Osteocyte (in vitro differentiated cells): ENCODE measurements at regions not wholly inside any gene's neighbourhood (a gene's known extent, or its start where the extent isn't known, plus 50 kb on each side); places are given as distances from the start of the nearest gene placed in this dataset.

Experiments
- DNase-seq: peaks from one replicate; pipeline ENCODE4 v3.0.0; 2021; ENCODE audit warnings: mixed read lengths; ENCODE audit not compliant: unreplicated experiment; ENCODE audit errors: extremely low spot score
- H3K27ac Mint-ChIP-seq: one replicate; pipeline ENCODE4 v1.8.0; 2021; ENCODE audit warnings: mild to moderate bottlenecking, mixed read lengths; ENCODE audit not compliant: unreplicated experiment
- H3K27me3 Mint-ChIP-seq: one replicate; pipeline ENCODE4 v1.8.0; 2021; ENCODE audit warnings: mixed read lengths; ENCODE audit not compliant: unreplicated experiment
- H3K36me3 Mint-ChIP-seq: one replicate; pipeline ENCODE4 v1.8.0; 2021; ENCODE audit warnings: mixed read lengths; ENCODE audit not compliant: unreplicated experiment
- H3K4me1 Mint-ChIP-seq: one replicate; pipeline ENCODE4 v1.8.0; 2021; ENCODE audit warnings: mixed read lengths; ENCODE audit not compliant: unreplicated experiment
- H3K4me3 Mint-ChIP-seq: one replicate; pipeline ENCODE4 v1.8.0; 2021; ENCODE audit warnings: mild to moderate bottlenecking, moderate library complexity, mixed read lengths; ENCODE audit not compliant: unreplicated experiment
- H3K9me3 Mint-ChIP-seq: one replicate; pipeline ENCODE4 v1.8.0; 2021; ENCODE audit warnings: mixed read lengths; ENCODE audit not compliant: unreplicated experiment
- CTCF ChIP-seq: fragments of 200-600 bp; sonication (generic); IDR thresholded peaks from 2 replicates; pipeline ENCODE4 v1.5.0; 2021; ENCODE audit warnings: antibody characterized with exemption, mild to moderate bottlenecking, moderate library complexity

GRCh38 chr3:40845447-40845846, 320.7 kb downstream of the ZNF621 start:
- H3K36me3 Mint-ChIP-seq = no peaks in the 10 kb centered on the region
- H3K4me3 Mint-ChIP-seq = no peak overlapping the region
- peaks cover 7% of the 10 kb centered on the region for H3K4me1 Mint-ChIP-seq
- DNase-seq = peak; percentile 34
- no peaks in the 10 kb centered on the region for H3K27me3 Mint-ChIP-seq
- H3K27ac Mint-ChIP-seq = no peak overlapping the region
- TF ChIP-seq CTCF = no peak
- H3K9me3 Mint-ChIP-seq = no peaks in the 10 kb centered on the region

GRCh38 chr3:40845916-40846315, 321.2 kb downstream of the ZNF621 start:
- Mint-ChIP-seq H3K36me3 (no peaks in the 10 kb centered on the region), H3K27me3 (no peaks in the 10 kb centered on the region), H3K27ac (no peak overlapping the region), H3K4me1 (peaks cover 7% of the 10 kb centered on the region), H3K9me3 (no peaks in the 10 kb centered on the region), H3K4me3 (no peak overlapping the region)
- no peak for TF ChIP-seq CTCF
- DNase-seq = peak; percentile 10

GRCh38 chr3:40846451-40846850, 321.7 kb downstream of the ZNF621 start:
- Mint-ChIP-seq H3K36me3 (no peaks in the 10 kb centered on the region), H3K27ac (no peak overlapping the region), H3K4me1 (peaks cover 7% of the 10 kb centered on the region), H3K4me3 (no peak overlapping the region), H3K27me3 (no peaks in the 10 kb centered on the region), H3K9me3 (no peaks in the 10 kb centered on the region)
- no peak for TF ChIP-seq CTCF
- peak; percentile 15 for DNase-seq

- H3K27ac Mint-ChIP-seq = no peak overlapping the region
- TF ChIP-seq CTCF = peak; percentile 34
- H3K4me1 Mint-ChIP-seq = peaks cover 7% of the 10 kb centered on the region
- H3K27me3 Mint-ChIP-seq = no peaks in the 10 kb centered on the region
- peak; percentile 53 for DNase-seq
- no peaks in the 10 kb centered on the region for H3K9me3 Mint-ChIP-seq
- H3K36me3 Mint-ChIP-seq = no peaks in the 10 kb centered on the region
- no peak overlapping the region for H3K4me3 Mint-ChIP-seq
Observed at GRCh38 chr3:40847551-40847992, 322.8 kb downstream of the ZNF621 start.

GRCh38 chr3:40848421-40848820, 323.7 kb downstream of the ZNF621 start:
- H3K9me3 Mint-ChIP-seq = no peaks in the 10 kb centered on the region
- no peak for TF ChIP-seq CTCF

More at GRCh38 chr3:40848421-40848820, 323.7 kb downstream of the ZNF621 start:
- Mint-ChIP-seq H3K4me3 (no peak overlapping the region), H3K27me3 (no peaks in the 10 kb centered on the region), H3K4me1 (peaks cover 7% of the 10 kb centered on the region), H3K27ac (no peak overlapping the region), H3K36me3 (no peaks in the 10 kb centered on the region)
- DNase-seq = peak; percentile 5
